D341Med (cell line): ENCODE measurements at regions not wholly inside any gene's neighbourhood (a gene's known extent, or its start where the extent isn't known, plus 50 kb on each side); places are given as distances from the start of the nearest gene placed in this dataset.

Source experiments
- DNase-seq: peaks from one replicate; pipeline ENCODE4 v3.0.0; 2012; ENCODE audit warnings: low spot score

DNA sequence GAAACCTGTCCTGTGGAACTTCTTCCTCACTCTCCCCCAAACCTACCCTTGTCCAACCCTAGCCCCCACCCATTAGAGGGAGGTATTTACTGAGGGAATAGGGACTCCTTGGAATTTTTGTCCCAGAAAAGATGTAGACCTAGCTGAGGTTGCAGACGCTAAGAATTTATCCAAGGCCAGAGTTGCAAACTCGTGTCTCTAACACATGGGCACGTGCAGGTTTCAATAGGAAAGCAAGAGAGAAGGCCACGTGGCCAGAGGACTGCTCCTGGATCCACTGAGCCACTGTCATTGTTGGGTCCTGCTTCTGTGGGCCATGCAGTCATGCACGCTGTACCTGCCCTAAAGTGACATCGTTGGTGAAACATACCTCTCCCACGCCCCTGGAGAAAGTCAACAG, 243.4 kb upstream of the KCNG1 start:
- DNase-seq, result no peak

DNA sequence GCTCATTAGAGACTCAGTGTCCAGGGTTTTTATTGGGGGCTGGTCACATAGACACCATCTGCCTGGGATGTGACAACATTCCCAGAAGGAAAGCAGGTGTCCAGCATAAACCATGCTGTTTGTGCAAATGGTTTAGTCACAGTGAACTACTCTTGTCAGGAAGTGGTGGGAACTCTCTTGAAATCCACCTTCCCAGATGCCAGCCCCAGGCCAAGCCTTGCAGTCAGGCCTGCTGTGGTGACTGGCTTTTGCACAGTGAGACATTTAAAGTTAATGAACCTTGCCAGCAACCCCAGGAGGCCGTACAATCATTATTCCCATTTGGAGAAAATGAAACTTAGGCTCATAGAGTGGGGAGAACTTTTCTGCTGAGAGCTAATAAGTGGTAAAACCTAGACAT, 242.5 kb upstream of the KCNG1 start:
- DNase-seq, result no peak

DNA sequence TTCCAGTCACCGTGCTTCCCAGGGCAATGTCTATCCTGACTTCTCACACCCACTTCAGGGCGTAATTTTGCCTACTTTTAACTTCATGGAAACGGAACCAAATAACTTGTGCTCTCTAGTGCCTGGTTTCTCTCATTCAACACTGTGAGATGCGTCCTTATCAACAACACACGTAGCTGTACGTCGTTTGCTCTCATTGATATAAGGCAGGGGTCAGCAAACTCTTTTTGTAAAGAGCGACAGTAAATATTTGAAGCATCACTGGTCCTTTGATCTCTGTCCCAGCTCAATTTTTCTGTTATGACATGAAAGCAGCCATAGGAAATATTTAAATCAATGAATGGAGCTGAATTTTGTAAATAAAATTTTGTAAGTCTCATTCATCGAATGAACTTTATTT, 239.3 kb upstream of the KCNG1 start:
- DNase-seq, result no peak

DNA sequence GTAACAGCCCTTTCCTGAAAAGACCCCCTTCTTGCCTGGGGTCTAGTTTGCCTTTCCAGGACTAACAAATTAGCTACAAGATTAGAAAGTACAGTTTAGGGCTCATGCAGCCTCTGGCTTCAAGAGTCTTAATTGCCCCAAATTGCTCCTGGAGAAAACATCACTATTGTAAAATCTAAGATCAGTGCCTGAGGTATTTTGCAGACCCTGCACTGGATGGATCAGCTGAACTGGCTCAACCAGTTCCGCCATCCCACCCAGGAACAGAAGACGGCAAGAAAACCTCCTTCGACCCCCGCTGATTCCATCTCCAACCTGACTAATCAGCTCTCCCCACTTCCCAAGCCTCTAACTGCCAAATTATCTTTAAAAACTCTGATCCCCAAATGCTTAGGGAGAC, 236.5 kb upstream of the KCNG1 start:
- DNase-seq, result no peak

DNA sequence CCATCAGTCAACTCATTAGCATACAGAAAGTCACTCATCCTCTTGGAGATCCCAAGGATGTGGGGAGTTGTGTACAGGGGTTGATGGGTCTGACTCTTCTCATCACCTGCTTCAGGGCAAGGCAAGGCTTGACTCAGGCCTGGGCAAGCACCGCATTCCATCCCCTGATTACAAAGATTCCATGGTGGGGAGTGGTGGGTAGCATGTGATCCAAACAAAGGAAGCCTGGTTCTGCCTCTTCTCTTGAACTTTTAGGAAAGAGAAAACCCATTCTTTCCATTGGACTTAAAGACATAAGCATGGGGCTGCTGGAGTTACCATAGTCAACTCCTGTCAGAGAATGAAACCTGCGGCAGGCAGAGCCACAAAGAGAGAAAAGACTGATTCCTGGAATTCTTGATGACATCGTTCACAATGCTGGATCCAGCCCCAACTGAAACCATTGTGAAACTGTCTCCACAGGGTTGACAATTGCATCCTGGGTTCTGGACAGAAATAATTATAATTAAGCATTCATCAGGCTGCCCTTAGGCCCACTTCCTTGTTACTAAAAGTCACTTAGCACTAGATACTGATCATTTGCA, 235.8 kb upstream of the KCNG1 start:
- DNase-seq, result no peak

DNA sequence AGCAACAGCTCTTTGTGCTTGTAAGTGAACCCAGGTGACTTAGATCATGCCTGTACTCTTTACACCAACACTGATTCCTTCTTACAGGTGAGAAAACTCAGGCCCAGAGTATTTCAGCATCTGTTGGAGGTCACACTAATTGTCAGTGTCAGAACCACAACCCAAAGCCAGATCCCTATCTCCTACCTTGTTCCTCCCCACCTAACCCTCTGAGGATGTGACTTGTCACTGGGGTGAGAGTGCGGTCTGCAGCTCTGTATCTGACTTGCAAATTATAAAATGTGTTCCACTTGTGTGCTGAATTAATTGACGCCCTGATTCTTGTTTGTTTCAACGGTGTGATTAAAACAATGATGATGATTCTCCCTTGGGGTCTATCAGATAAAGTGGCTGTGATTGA, 232.5 kb upstream of the KCNG1 start:
- DNase-seq, result no peak

DNA sequence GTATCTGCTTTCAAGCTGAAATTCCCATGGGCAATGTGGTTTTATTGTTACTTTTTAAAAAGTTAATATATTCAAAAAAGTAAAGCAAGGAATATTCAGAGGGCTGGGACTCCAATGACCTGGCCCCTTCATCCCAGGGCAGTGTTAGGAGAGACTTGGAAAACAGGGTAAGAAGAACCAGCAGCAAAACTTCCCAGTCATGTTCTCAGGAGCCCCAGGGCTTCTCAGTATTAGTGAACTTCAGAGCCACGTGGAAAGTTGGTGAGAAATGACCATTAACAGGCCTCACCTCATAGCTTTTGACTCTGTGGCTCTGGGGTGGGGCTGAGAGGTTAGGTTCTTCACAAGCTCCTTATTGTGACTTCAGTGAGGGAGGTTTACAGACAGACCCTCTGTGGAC, 230.4 kb upstream of the KCNG1 start:
- no peak for DNase-seq

DNA sequence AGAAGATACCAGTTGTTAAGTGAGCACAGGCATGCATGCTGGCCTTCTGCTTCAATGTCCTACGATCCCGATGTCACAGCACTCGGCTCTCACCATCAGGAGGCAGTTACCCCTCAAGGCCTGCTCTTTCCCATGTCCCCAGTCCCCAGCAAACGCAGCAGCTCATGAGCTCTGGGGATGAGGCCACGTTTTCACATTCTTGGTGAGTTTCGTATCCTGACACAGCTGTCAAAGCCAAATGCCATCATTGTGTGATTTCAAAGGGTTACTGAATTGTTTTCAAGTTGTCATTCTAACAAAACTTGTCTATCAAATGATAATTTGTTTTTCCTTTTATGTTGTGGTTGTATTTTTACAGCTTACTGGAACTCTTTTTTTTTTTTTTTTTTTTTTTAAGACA, 226.9 kb upstream of the KCNG1 start:
- DNase-seq, result no peak

DNA sequence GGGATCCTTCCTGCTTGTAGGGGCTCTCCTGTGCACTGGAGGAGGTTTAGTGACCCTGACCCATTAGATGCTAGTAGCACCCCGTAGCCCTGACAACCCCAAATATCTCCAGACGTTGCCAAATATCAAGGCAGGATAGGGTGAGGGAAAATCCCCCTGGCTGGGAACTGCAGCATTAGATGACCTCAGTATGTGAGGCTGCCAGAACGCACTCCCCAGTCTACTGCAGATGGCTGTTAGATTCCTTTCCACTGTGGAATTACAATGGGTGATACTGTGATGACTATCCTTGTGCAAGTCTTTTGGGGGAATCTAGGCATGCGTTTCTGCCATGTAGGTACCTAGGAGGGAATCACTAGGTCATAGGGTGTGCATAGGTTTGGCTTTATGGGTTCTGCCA, 226.3 kb upstream of the KCNG1 start:
- no peak for DNase-seq

DNA sequence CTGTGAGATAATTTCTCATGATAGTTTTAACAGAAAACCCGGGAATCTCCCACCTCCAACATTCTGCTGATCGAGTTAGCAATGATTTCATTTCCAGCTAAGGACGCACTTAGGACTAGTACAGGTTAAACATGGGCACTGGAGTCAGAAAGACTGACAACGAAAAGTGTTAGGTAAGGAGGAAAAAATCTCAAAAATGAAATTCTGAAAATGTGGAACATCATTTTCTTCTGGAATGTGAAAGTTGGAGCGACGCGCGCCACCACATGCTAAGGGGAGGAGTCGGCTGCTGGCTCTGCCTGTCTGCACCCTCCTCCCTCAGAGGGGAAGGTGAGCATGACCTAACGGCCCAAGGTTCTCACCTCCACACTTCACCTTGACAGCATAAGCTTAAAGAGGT, 221.6 kb upstream of the KCNG1 start:
- no peak for DNase-seq

DNA sequence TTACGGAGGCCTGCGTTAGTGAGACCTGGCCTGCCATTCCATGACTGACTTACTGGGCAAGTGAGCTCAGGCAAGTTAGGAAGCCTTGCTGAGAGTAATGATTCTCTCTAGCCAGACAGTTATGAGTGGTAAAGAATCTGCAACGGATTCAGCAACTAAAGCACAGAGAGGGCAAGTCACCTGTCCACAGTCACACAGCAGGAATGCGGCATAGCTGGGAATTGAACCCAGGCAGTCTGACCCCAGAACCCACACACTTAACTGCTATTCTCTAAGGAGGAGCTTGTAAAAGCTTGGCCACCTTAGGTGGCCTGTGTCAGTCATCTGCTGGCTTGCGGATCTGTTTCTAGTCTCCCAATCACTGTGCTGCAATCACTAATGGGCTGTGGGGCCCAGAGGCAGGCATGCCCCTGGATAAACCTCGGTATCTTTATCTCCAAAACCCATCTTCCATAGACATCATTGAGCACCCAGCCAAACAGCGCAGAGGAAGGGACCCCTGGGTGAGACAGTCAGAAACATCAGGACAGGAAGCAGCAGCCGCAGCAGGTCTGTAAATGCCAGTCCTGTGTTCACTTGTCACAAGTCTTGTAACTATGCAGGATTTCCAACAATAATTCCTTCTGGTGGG, 215.9 kb upstream of the KCNG1 start:
- no peak for DNase-seq

DNA sequence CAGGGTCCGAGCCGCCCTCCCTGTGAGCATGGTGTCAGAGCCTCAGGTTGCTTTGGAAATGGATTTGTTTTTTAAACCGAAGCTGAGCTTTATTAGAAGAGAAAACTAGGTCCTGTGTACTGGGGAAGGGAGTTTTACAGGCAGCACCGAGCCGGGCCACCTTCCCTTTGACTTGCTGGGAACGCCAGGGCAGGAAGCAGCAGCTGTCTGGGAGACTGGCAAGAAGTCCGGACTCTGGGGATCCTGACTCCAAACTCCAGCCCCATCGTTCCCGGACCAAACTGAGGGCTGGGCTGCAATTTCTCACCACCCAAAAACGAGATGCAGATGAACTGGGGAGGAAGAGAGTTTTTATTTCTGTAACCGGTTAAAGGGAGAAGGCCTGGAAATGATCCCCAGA, 214.9 kb upstream of the KCNG1 start:
- DNase-seq, result no peak

DNA sequence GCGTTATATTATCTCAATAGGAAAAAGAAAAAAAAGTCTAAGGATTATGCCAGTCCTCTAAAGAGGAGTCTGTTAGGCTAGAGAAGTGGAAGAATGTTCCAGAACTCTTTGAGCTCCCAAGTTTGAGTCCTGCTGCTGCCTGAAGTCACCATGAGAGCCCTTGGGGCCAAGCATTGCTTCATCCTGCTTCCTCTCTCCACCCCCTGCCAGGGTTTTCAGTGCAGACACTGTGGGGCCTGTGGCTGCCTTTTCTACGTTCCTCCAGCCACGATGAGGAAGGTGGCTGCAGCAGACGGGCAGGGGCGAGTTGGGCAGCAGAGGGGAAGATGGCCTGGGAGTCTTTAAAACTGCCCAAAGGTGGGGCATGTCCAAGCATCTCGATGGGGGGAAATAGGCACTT, 214.4 kb upstream of the KCNG1 start:
- DNase-seq, result no peak

DNA sequence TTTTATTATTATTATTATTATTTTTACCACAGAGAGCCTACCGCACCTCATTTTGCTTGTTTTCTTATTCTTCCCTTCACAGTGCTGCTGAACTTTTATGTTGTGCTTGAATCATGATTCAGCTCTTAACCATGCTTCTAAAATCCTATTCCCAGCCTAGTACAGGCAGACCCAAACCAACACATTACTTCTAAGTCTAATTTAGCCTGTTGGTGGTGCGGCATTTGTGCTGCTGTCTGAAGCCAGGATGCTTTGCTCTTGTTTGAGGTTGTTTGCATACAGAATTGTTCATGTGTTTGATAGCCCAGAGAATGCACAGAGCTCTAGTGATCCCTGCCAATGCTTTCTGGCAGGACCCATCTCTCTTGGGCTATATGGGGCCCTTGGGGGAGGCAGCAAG, 213.5 kb upstream of the KCNG1 start:
- no peak for DNase-seq

DNA sequence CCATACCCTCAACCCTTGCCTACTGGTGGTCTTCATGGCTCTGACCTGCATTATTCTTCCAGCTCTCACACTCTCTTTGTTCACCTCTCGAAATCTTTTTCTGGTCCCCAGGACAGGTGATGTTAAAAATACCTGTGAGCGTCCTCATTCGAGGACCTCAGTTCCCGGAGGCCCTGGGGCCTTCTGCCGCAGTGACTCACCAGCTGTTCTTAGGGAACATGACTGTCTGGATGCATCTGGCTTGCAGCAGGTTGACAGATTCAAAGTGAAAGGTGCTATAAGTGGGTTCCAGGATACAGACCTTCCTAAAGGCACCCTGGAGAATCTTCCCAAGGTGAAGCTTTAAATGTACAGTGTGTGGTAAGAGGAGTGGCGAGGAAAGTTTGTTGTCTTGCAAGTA, 210.4 kb upstream of the KCNG1 start:
- no peak for DNase-seq

DNA sequence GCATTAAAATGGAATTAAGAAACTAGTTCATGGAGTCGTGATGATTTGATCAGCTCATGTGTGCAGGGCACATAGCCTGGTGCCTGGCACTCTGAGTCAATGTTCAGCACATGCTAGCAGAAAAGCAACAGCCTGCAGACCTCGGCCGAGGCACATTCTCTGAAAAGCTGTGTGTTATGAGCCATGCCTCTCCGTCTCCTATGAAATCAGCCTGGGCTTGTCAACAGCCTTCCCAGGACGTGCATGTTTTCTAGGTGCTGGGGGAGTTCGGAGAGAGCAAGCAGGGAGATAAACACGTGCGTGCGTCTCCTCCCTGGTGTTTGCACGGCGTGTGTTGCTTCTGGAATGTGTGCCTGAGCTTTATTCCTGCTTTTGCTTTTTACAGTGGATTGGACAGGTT, 207.8 kb upstream of the KCNG1 start:
- no peak for DNase-seq

DNA sequence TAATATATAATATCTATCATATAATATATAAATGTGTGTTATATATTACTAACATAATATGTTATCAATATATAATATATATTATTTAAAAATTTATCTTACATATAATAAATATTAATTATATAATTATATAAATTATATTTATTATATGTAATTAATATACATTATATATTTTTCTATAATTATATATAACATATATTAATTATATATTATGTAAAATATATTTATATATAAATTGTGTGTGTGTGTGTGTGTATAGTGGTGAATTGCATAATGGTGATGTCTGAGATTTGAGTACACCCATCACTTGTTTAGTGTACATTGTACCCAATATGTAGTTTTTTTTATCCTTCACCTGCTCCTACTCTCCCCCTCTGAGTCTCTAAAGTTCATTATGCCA, 205.9 kb upstream of the KCNG1 start:
- no peak for DNase-seq

DNA sequence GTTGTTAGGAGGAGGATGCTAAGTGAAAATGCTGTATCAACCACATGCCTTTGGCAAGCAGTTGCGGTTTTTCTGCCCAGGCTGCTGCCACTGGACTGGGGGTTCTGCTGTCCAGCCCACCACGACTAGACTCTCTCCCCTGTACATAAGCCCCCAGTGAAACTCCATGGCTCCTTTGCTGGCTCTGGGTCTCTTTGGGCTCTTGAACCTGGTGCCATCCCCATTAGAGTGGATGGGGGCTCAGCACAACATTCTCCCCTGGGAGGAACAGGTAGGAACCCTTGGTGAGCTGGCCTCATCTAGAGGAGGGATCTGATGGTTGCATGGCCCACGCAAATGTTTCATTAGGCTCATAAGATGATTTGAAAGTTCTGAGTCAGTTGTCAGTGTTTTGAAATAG, 204.8 kb upstream of the KCNG1 start:
- DNase-seq, result no peak

DNA sequence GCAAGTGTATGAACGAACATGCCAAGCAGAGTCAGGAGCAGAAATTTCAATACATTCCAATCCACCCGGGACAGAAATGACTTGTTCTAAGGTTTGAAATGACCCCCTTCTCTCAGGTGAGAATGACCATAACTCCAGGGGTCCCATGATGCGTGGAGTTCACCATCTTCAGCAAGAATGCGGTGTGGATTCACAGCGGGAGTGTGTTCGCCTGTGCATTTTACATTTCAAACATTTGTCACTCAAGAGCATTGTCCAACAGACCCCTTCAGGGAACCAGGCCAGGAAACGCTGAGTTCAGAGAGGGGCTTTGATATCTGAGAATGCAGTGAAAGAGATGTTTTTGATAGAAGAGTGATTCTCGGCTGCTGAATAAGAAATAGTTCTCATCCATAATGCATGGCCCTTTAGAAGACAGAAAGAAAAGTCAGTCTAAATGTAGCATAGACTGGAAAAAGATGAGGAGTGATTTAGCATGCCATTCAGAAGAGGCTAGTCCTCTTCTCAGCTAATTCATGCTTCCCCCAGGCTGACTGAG, 200.3 kb upstream of the KCNG1 start:
- DNase-seq, result no peak

DNA sequence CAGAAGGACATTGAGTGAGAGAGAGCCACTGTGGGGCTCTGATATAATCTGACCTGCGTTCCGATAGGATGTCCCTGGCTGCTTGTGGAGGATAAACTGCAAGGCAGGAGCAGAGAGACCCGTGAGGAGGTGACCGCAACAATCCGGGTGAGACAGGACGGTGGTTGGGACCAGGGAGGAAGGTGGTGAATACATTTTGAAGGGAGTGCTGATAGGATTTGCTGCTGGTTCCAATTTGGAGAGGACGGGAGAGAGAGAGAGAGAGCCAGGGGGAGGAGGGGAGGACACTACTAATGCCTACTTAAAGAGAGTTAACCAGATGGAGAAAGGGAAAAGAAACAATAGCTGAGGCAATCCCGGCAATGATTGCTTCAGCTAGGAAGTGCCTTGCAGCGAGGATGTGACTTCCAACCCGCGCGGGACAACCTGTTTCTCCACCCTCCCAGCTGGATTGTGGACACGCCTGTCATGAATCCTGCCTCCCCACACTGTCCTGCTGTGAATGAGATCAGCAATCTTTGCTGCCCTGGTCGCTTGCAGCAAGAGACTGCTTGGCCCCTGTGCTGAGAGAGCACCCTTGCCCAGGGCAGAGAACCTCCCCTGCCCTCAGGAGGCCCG, 199.0 kb upstream of the KCNG1 start:
- DNase-seq, result no peak

DNA sequence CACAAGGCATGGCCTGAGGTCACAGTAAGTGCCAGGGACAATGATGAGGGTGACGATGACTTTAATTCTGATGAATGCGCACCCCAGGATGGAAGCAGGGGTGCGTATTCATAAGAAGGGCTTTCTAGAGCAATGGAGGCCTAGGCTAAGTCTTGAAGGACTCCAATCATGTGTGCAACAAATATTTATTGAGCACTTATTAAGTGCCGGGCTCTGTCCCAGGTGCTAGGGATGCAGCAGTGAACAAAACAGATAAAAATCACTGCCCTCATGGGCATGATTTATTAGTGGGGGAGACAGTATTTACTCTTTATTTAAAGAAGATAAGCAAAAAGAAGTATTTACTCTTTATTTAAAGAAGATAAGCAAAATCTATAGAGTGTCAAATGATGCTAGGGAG, 198.2 kb upstream of the KCNG1 start:
- DNase-seq, result no peak

DNA sequence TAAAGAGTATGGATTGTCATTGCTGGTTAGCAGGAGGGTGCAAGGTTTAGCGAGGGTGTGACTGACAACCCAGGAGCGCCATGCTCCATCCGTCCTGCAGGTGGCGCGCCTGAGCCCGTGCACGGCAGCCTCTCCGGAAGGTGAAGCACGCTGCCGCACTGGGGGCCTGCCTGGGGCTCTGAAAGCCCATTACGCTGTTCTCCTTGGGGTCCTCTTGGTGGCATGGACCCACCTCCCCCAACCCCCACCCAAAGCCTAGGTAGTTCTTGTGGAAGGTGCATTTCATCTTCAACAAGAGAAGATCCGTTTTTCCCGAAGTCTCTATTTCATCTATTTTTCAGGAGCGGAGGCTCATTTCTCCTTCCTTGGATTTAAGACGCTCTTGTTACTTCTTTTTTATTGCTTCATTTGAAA, 197.4 kb upstream of the KCNG1 start:
- peak; percentile 82 for DNase-seq

DNA sequence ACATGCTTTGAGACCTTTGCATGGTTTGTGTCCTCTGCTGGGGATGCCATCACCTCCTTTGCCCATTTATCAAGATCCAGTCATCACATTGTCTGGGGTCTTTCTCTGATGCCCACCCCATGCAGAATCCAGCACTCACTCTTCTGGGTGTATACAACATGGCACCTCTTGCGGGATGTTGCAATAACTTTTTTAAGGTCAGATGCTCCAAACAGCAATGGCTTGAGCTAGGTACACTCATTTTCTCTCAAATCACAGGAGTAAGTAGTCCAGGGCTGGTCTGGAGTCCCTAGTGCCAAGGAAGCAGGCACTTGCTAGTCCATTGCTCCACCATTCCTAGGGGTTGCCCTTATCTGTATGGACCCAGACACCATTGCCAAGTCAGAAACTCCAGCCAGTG, 196.6 kb upstream of the KCNG1 start:
- DNase-seq, result no peak

DNA sequence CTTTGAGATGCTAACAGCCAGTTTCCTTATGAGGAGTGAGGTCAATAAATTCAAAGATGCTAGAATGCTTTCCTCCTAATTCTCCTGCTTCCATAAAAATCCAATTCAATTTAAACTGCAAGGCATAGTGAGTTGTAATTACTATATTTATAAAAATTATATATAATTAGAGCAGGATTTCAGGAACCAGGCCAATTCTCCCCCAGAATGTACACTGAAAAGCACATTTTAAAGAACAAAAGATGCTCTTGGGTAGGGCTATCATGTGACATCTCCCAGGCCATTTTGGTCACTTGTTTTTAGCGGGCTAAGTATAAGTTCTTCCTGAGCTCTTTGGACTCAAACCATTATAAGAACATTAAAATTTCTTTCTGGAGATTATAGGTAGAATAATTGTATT, 195.7 kb upstream of the KCNG1 start:
- DNase-seq, result no peak
